AG04450 (cell line): ENCODE measurements at regions not wholly inside any gene's neighbourhood (a gene's known extent, or its start where the extent isn't known, plus 50 kb on each side); places are given as distances from the start of the nearest gene placed in this dataset.

Experiments
- CTCF ChIA-PET: fragments of 300-600, 350-600 bp; formaldehyde crosslinking; extraction: SDS; loops from one replicate; lab custom pipeline; 2022; ENCODE audit warnings: antibody characterized with exemption, inconsistent platforms; lab: Charles Lee
- POLR2A ChIA-PET: fragments of 350-600 bp; formaldehyde crosslinking; extraction: SDS; loops from one replicate; lab custom pipeline; 2021; ENCODE audit warnings: antibody characterized with exemption, inconsistent platforms; lab: Yijun Ruan, JAX
- DNase-seq: peaks from one replicate; pipeline ENCODE4 v3.0.0-alpha.2; 2011; ENCODE audit warnings: low read depth, low spot score
- H3K27ac ChIP-seq: one replicate; pipeline ENCODE4 v1.5.1; 2012; ENCODE audit warnings: low read depth, low read length, control low read depth
- H3K27me3 ChIP-seq: one replicate; pipeline ENCODE4 v1.6.0; 2012; ENCODE audit warnings: low read length; ENCODE audit not compliant: control insufficient read depth, insufficient read depth
- H3K4me3 ChIP-seq: 2 replicates; pipeline ENCODE4 v1.5.1; 2011; ENCODE audit warnings: mild to moderate bottlenecking, low read depth, low read length, control low read depth
- H3K9me3 ChIP-seq: 2 replicates; pipeline ENCODE4 v1.5.1; 2012; ENCODE audit warnings: low read length; ENCODE audit not compliant: control insufficient read depth, insufficient read depth
- TF ChIP-seq, protein P1 (sequence below): IDR thresholded peaks from 2 replicates; pipeline ENCODE4 v1.5.1; 2011; ENCODE audit warnings: low read depth, low read length, control low read depth, inconsistent platforms

DNA sequence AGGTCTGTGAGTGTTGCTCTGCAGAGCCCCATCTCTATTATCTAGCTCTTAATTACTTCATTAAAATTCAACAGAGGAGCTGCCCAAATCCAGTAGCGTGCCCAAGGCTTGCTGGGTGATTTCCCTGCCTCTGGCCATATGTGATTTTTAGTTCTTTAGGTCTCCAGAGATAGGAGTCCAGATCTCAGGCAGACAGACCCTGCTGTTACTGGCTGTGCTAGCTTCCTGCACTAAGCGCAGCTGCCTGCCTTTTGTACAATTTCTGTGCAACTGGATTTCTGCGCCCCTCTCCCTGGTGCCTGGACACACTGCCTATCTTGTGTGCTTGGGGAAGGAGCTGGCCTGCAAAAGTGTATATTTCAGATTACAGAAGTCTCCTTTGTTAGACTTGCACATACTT lies 136.5 kb downstream of the TDRD15 start:
- DNase-seq: no peak
- CTCF ChIA-PET: no interaction called here
- H3K9me3 ChIP-seq: no peaks in the 10 kb centered on the region
- H3K27ac ChIP-seq: no peak overlapping the region
- TF ChIP-seq, protein P1, sequence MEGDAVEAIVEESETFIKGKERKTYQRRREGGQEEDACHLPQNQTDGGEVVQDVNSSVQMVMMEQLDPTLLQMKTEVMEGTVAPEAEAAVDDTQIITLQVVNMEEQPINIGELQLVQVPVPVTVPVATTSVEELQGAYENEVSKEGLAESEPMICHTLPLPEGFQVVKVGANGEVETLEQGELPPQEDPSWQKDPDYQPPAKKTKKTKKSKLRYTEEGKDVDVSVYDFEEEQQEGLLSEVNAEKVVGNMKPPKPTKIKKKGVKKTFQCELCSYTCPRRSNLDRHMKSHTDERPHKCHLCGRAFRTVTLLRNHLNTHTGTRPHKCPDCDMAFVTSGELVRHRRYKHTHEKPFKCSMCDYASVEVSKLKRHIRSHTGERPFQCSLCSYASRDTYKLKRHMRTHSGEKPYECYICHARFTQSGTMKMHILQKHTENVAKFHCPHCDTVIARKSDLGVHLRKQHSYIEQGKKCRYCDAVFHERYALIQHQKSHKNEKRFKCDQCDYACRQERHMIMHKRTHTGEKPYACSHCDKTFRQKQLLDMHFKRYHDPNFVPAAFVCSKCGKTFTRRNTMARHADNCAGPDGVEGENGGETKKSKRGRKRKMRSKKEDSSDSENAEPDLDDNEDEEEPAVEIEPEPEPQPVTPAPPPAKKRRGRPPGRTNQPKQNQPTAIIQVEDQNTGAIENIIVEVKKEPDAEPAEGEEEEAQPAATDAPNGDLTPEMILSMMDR: no peak
- H3K4me3 ChIP-seq: no peak overlapping the region
- no peaks in the 10 kb centered on the region for H3K27me3 ChIP-seq
- POLR2A ChIA-PET: no interaction called here

DNA sequence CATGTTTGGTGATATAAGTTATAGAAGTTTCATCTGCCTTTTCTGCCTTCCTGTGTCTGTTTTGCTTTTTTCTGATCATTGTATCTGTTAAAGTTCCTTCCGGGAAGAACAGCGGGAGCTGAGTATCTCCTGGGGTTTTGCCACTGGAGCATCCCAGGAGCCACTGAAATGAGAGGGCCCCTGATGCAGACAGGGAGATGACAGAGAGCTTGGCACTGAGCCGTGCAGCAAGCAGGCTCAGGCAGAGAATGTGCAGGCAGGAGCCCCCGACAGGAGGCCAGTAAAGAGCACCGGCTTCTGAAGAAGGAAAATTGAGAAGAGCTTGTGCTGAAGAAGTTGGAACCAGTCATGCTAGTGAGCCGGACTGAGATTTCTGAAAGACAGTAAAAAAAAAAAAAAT lies 137.8 kb downstream of the TDRD15 start:
- Histone ChIP-seq H3K27ac (no peak overlapping the region), H3K4me3 (no peak overlapping the region), H3K27me3 (no peaks in the 10 kb centered on the region), H3K9me3 (no peaks in the 10 kb centered on the region; the same call in 1 of the 2 replicates)
- DNase-seq: no peak
- TF ChIP-seq, protein P1: no peak
- POLR2A ChIA-PET: no interaction called here
- CTCF ChIA-PET: no interaction called here

DNA sequence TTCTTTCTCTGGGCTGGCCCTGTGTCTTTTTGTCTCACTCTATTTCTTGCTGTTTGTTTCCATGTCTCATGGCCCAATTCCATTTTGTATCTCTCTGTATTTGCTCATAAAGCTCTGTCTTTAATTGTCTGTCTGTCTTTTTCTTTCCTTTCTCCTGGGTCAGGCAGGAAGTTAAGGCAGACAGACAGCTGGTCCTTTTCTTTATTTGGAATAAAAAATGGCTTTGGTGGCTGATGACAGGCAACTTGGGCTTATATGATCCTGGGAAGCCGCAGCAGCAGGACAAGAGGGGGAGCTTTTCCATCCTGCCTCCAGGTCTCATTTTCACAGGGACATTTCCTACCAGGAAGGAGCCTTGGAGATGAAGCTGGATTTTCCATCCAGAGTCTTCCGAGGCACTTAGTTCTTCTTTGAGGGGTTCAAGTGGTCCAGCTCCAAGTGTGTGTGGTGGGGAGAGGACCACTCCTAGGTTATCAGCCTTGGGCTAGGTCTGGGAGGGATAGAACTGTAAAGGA lies 138.7 kb downstream of the TDRD15 start:
- H3K9me3 ChIP-seq: no peaks in the 10 kb centered on the region; the same call in 1 of the 2 replicates
- CTCF ChIA-PET: no interaction called here
- TF ChIP-seq, protein P1: no peak
- H3K27me3 ChIP-seq: no peaks in the 10 kb centered on the region
- DNase-seq: no peak
- H3K4me3 ChIP-seq: no peak overlapping the region
- POLR2A ChIA-PET: no interaction called here
- H3K27ac ChIP-seq: no peak overlapping the region

DNA sequence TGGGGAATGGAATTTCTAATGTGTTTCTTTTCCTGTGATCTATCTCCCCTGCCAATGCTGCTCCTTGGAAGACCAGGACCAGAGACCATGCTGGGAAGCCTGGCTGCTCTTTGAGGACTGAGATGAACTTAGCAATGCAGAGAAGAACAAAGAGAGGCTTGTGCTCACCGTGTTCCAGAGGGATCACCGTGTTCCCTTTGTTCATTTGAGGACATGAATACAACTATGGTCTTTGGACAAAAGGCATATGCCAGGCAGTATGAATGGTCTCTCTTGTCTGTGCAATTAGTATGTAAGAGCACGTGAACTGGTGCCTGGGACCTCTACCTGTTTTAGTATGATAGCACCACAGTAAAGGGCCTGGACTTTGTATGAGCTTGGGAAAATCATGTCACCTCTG lies 139.9 kb downstream of the TDRD15 start:
- H3K27ac ChIP-seq: no peak overlapping the region
- TF ChIP-seq, protein P1: no peak
- CTCF ChIA-PET: no interaction called here
- no peak overlapping the region for H3K4me3 ChIP-seq
- DNase-seq: no peak
- no peaks in the 10 kb centered on the region; the same call in 1 of the 2 replicates for H3K9me3 ChIP-seq
- POLR2A ChIA-PET: no interaction called here
- no peaks in the 10 kb centered on the region for H3K27me3 ChIP-seq

DNA sequence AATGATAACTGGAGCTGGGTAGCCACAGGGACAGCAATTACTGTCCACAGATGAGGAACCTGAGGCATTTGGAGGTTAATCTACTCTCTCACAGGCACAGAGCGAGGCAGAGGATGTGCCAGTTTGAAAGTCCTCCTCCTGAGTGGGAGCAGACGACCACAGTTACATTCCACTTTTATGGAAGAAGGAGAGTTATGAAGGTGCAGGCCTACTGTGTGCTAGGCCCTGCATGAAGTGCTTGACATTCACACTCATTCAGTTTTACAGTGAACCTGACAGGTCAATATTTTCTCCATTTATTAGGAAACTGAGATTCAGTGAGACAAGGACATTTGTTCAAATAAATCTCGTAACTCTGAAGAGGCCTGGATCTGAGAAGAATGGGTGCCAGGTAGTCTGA lies 142.0 kb downstream of the TDRD15 start:
- no peak for DNase-seq
- no peaks in the 10 kb centered on the region; the same call in 1 of the 2 replicates for H3K9me3 ChIP-seq
- POLR2A ChIA-PET: no interaction called here
- CTCF ChIA-PET: no interaction called here
- no peak overlapping the region for H3K27ac ChIP-seq
- TF ChIP-seq, protein P1: no peak
- no peak overlapping the region for H3K4me3 ChIP-seq
- H3K27me3 ChIP-seq: no peaks in the 10 kb centered on the region
